ENCODE measurements at regions not wholly inside any gene's neighbourhood (a gene's known extent, or its start where the extent isn't known, plus 50 kb on each side); places are given as distances from the start of the nearest gene placed in this dataset.
A peak's percentile ranks its signal among the peaks of the same experiment; 100 is the strongest.

DNA sequence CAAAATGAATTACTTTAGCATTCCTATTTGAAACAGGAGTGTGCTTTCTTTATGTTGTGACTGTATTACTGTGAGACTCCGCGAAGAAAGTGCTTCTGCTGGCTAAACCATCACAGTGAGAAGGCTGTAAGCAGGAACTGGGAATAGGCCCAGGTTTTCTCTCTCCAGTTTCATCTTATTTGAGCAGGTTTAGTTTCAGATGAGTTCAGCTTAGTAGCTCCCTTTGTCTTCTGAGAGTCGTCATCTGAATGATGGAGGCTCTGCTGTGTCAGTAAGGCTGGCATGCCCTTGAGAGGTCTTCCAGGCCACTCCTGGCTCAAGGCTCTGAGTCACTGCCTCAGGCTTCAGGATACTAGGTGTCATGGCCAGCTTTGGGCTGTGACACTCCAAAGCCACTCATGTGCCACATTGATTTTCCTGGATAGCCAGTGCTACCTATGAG, 205.6 kb upstream of the RGS6 start:
- no peak for DNase-seq

DNA sequence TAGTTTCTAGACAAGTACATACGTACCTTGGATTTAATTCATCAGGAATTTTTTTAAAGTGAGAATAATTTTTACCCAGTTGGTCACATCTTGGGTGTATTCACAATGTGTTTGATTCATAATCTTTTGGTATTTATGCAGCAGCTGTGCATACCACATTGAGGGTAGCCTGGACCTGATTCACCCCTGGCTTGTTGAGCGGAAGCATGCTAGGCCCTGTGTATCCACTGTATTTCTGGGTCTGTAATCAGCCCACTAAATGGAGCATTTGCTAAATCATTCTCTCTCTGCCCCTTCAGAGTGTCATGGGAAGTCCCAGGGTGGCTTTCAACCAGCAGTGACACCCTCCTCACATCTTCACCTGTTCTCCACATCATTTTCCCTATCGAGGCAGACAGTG, 203.8 kb upstream of the RGS6 start:
- no peak for DNase-seq

DNA sequence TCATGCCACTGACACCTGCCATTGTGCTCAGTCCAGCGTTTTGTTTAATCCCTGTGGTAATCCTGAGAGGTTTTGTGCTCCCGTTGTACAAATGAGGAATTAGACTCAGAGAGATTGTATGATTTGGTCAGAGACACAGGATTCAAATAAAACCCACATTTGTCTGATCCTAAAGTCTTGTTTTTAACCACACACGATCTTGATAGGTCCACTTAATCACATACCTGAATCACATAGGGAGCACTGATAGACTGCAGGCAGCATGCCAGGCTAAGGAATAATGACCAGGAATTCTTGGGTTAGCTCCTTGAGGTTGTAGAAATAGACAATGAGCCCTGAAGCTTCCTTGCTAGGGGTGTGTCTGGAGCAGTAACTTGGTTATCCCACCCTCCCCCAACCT, 202.6 kb upstream of the RGS6 start:
- no peak for DNase-seq

DNA sequence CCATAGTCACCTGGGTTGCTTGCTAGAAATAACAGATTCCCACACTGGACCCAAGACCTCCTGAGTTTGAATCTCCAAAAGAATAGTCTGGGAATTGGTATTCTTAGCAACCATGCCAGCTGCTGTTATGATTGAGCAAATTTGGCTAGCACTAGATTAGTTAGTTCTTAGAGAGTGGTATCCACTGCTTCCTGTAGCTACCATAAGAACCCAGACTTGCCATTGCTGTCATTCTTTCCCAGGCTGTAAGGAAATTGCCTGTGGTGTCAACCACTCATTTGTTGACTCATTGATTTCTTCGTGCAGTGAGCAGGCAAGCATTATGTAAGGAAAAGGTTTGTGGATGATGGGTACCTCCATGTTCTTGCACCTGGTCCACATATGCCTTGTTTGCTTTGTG, 201.8 kb upstream of the RGS6 start:
- DNase-seq, result no peak

DNA sequence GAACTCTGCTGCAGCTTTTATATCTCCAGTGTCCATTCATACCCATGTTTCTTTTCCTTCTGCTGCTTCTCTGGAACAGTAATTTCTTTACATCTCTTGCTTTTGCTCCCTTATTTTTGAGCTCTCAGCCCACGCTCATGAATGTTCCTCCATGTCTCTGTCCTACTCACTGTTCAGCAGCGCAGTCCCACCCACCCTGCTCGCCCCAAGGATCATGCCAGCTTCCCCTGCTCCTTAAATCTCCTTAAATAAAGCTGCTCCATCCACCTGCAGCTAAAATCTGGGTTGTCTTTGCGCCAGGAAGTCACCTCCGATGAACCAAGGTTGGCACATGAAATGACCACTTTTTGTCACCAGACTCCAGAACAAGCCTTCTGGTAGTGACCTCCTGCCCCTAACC, 201.1 kb upstream of the RGS6 start:
- DNase-seq, result no peak

DNA sequence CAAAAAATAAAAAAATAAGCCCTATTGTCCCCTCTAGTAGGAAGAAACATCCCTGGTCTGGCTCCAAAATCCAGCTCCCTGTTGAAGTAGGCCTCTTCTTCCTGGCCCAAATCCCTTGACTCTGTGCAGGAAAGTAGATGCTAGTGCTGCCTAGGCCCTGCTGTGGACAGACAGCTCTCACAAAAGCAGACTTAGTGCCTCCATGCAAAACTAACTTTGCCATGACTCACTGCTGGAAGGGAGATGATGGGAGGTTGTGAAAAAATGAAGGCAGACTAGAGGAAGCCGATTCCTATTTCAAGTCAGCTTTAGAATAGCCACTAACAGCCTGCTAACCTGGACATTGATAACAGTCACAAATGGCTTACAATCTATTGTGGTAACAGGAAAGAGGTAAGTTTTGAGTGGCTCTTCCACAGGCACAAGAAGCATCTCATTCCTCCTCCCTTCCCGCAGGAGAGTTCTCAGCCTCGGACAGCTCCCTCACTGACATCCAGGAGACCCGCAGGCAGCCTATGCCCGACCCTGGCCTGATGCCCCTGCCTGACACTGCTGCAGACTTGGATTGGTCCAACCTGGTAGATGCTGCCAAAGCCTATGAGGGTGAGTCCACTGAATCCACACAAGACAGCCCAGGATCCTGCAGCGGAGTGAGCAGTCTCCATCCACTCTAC, 198.9 kb upstream of the RGS6 start:
- no peak for DNase-seq

DNA sequence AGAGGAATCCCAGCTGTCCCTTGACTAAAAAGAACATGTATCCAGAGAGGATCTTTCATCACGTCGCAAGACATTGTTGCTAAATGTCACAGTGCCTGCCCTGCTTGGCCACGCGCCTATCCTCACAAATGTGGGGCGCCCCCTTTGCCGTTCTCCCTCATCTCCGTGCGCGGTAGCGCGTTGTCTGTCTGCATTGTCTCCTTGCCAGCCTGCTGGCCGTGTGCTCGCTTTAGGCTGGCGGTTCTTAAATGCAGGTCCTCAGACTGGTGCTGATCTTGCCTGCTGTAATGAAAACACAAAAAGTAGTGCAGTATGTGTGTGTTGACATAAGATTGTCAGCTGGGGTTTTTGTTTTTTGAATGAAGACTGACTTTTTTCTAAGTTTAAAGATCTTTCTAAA, 198.2 kb upstream of the RGS6 start:
- no peak for DNase-seq

DNA sequence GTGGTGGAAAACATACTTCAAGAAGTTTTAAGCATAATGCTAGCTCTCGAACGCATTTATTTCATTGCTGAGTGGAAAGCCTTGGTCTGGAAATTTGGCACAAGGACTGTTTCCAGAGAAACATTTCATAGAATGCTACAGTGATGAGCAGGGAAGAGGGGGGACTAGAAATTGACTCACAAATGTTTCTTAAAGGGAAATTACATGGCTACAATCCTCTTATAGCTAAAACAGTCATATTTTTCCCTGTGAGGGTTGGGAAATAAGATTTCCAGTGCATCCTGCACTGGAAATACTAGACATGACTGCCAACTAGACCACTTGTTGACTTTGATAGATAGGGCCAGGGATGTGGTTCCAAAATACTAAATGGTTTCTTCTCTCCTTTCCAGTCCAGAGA, 197.3 kb upstream of the RGS6 start:
- no peak for DNase-seq

DNA sequence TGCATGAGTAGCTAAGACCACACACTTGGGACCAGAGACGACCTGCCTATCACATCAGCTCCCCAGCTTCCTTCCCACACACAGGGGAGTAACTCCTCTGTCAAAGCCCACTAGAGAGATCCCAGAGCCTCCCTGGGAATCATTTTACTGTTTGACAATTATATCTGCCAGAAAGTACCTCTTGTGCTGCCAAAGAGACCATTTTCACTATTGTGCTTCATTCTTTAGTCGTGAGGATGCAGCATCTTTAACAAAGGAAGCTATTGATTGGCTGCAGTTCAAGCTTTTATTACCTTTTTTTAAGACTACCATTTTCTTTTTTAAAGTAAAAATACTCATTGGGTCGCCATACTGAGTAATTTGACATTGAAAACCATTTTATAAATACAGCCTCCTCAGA, 194.5 kb upstream of the RGS6 start:
- no peak for DNase-seq

DNA sequence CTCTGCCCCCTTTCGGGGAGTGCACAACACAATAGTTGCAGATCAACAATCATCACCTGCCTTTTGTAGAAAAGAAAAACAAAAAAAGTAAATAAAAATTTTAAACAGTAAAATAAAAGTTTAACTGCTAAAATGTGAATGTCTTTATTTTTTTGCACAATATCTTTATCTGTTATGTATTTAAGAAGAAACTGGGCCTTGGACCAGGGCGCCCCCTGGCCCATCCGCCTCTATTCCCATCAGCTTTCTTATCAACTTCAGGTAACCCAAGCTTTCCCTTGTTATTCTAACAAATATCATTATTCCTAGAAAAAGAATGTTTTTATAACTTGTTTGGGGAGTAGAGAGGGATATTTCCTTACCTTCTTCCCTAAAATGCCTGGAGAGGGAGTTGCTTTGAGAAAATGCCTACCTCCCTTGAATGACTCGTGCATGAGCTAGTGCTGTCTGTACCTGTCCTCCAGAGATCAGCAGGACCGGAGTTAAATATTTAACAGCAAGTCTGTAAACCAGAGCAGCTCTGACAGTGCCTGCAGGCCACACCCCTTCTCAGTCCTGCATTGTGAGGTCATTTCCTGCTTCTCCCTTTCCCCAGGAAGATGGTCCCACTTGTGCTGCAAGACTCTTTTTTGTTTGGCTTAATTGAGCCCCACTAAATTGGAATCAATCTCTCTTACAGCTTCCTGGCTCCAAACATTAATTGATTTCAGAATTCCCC, 192.8 kb upstream of the RGS6 start:
- DNase-seq, result no peak

DNA sequence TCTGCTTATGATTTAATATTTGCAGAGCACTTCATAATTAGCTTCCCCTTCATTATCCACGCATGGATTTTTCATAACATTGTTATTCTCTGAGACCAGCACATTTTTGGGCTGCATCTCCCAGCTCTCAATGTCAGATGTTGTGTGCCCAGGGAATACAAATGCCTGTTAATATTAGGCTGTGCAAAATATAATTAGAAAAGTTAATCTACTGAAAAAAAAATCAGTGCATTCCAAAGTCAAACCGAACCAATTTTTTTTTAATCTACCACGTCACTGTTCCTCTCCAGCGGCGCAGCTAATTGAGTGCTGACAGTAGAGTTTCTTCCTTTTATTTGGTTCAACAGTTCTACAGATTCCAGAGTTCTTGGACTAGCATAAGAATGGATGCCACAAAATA, 191.0 kb upstream of the RGS6 start:
- no peak for DNase-seq

DNA sequence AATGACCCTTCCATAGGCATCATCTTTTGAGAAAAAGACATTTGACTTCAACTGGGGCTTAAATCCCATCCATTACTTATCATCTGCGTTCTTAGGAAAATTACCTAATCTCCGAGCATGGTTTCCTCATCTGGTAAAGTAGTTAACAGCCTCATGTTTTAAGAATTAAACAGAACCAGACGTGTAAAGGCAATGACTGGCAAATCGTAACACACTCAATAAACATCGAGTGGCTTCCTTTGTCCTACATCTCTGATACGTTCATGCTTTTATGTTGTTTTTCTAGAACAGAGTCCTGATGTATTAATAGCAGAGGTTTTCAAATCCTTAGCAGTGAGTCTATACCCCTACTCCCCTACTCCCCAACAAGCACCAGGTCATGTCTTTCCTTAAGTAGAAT, 189.7 kb upstream of the RGS6 start:
- no peak for DNase-seq

DNA sequence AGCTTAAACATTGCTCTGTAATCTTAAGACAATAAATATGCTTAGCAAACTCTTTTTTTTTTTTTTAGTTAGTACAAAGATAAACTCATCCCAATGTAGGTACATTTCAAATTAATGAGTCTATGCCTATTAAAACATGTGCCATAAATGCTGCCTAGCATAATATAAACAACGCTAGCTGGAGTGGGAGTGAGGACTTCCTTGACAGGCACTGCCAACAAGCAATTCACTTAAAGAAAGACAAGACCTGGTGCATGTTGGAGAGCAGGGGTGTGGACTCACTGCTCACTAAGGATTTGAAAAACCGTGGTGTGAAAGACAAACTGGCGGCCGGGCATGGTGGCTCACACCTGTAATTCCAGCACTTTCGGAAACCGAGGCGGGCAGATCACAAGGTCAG, 187.2 kb upstream of the RGS6 start:
- DNase-seq, result no peak

DNA sequence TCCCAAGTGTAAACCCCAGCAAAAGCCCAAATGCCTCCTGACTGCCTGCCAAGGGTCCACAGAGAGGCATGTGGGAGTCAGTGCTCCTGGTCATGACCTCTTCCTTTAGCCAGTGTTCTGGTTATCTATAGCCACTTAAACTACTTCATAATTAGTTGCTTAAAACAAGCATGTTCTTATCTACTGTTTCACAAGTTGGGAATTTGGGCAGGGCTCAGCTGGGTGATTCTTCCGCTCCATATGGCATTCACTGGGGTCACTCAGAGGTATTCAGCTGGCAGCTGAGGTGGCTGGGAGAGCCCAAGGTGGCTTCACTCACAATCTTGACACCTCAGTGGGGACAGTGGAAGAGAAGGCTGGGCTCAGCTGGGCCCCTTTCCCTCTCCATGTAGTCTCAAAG, 184.0 kb upstream of the RGS6 start:
- no peak for DNase-seq

DNA sequence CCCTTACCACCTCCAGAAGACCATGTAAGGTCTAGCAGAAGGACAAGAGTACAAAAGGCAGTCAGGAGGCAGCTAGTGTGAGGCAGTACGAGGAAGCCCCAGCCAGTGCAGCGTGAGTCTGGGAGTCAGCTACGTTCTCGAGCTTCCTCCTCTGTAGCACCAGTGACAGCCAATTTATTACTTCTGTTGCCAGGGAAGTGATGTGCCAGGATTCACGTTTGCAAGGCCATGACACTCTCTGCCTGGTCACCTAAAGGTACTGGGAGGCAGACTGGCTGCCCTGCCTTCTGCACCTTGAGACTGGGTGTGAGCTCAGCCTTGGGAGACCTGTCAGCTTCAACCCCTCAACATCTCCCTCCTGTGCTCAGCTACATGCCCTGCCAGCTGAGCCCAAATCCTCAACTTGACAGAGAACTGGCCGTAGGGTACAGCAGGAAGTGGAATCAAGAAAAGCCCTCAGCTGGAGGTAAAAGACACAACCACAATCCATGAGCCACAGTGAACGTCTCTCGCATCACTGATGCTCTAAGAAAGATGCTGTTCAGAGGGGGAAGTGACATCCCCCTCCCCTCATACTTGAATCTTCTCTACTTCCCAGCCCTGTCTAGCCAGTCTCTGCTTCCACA, 182.5 kb upstream of the RGS6 start:
- no peak for DNase-seq

DNA sequence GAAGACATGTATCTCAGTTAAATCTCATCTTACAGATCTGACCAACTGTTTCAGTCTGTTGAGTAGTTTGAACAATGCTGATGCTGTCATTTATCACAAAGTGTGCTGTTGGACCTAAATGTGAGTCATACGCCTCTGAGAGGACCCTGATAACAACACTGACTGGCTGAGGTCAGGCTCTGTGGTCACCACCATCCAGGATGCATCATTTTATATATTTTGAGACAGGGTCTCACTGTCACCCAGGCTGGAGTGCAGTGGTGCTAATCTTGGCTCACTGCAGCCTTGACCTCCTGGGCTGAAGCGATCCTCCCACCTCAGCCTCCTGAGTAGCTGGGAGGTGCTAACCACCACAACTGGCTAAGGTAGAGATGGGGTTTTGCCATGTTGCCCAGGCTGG, 181.0 kb upstream of the RGS6 start:
- no peak for DNase-seq

DNA sequence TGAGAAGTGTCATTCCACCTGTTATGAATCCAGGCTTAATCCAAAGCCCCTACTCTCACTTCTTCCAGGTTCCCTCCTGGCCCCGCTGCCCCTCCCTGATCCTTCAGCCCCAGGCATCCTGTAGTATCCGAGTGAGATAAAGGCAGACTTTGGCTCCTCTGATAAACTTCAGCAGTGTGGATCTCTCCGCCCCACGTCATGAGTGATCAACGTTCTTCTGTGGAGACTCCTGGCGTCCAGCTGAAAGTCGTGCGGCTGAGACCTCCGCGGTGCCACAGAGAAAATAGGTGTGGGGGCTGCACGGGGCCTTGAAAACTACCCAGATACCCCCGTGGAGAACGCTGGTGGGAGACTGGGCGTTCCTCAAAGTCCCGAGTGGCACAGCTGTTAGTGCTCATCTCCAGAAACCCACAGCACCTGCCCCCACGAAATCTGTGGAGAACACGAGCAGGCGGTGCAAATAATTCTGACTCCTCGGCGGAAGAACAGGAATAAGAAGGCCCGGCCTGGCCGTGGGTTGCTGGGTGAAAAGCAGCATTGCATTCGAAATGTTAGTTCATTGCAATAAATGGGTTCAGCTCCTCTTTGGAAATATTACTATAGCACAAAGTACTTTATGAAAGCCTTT, 180.0 kb upstream of the RGS6 start:
- DNase-seq, result no peak

DNA sequence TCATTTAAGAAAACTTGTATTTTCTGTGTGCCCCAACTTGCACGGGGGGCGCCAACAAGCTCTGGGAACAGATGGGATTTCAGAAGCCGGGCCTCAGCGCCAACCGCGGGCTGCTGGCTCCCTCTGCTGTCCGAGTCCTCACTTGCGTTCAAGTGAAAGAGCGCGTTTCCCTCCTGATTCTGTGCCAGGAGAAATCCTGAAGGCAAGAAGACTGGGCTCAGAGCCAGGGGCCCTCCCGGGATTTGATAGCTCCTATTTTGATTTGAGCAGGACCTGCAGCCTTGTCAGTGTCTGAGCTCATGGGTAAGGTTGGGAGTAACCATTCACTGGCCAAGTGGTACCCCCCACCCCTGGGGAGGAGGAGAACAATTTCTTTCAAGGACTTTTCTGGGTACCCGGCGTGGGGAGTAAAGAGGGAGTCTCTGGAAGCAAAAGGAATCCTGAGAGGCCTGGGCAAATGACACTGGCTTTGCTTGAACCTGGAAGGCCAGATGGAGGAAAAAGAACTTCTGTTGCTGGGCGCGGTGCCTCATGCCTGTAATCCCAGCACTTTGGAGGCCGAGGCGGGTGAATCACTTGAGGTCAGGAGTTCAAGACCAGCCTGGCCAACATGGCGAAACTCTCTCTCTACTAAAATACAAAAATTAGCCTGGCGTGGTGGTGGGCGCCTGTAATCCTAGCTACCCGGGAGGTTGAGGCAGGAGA, 179.0 kb upstream of the RGS6 start:
- DNase-seq, result peak; percentile 88 to 91

DNA sequence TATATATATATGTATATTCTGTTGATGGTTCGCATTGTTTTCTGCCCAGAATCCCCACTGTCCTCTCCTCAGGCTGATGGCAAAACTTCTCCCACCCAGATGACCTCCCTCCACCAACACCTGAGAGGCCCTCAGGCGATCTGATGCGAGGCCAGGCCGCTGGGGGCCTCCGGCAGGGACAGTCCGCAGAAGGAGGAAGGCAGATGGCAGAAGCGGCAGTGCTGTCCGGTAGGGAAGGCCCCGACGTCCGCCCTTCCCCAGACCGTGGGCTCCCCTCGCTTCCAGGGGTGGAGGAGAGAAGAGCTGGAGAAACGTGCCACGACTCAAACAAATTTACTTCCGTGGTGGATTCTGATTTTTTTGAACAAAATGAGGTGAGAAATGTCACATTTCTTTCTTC, 178.3 kb upstream of the RGS6 start:
- DNase-seq, result no peak

DNA sequence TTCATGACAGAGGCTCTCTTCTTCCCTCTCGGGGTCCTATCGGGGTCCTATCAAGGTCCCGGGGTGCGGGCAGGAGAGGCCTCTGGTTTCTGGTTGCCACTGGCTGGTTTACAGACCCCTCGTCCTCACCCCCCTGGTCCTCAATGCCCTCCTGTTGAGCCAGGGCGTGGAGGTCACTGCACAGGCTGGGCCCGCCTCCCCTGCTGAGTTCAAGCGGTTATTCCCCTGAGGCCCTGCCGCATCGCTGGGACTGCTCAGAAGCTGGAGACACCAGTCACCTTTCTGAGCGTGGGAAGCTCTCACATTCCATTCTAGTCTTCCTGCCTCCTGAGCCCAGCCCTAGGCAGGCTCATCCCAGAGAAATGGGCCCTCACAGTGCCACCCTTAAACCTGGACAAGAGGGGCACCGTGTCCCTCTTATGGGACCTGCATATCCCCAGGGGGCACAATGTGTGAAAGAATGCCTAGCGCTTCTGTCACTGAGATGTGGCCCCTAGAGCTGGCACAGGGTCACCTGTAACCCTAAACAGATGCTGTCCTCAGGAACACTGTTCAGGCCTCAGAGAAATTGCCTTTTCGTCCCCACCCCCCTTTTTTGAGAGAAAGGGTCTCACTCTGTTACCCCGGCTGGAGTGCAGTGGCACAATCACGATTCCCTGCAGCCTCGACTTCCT, 177.7 kb upstream of the RGS6 start:
- DNase-seq, result no peak

DNA sequence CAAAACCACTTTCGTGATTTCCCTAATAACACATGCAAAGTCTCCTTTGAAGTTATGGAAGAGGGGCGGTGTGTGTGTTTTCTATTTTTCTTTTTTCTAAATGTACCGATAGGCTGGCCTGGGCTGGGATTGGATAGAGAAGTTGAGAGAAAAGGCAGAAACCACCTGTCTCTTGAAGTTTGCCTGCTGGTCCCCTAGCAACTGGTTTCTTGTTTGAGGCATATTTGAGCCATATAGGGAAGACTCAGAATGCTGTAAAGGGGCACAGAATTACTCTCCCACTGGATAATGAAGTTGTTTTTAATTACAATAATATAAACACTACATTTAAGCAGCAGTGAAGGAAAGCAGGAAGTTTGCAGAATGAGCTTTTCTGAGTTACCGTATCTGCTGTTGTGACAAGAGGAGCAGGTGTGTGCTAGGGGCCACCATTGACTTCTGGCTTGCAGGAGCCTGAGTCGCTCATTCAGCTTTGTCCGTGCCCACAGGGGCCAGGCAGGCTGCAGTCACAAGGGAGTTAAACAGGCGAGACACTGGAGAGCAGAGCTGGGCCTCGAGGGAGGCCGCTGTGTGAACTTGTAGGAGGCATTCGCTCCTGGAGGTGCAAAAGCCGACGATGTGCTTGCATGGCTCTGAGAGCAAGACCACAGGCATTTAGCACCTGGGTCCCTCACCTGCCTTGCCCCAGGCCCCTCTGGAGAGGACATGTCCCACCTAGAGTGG, 173.8 kb upstream of the RGS6 start:
- peak in 1 of 2 experiments; percentile 40 for DNase-seq

DNA sequence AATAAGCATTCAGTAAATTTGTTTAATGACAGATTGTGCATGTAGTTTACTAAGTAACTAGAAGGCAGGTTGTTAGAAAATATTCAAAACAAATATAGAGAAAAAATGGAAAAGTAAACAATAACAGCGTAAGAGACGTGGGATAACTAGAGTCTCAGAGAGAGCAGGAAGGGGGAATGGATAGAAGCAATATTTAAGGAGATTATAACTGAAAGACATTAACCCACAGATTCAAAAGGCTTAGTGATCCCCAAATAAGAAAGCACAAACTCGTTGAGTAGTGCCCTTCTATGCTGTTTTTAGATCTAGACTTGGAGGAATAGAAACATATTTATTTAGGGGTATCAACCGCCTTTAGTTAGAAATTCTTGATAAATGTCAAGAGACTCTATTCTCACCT, 169.7 kb upstream of the RGS6 start:
- DNase-seq, result no peak
